Endothelial cell of umbilical vein (primary cell): ENCODE measurements at regions not wholly inside any gene's neighbourhood (a gene's known extent, or its start where the extent isn't known, plus 50 kb on each side); places are given as distances from the start of the nearest gene placed in this dataset.

ENCODE experiments used
- BruUV-seq: library from RNA; stranded (reverse); fragments of 400-500 nt; replicated peaks from 2 replicates; lab custom pipeline; 2021; lab: Mats Ljungman, UMichigan
- CTCF ChIA-PET: fragments of 300-600, 350-600 bp; sonication (Branson Sonifier 250); formaldehyde crosslinking; loops from one replicate; lab custom pipeline; 2021; ENCODE audit warnings: antibody characterized with exemption, inconsistent platforms; lab: Charles Lee
- POLR2A ChIA-PET: fragments of 300-600, 350-600 bp; sonication (Branson Sonifier 250); formaldehyde crosslinking; loops from one replicate; lab custom pipeline; 2021; ENCODE audit warnings: antibody characterized with exemption, inconsistent platforms; lab: Charles Lee
- DNase-seq: peaks from one replicate; pipeline ENCODE4 v3.0.0-alpha.2; 2011; ENCODE audit warnings: low read depth, low spot score
- FAIRE-seq: peaks from 2 replicates; lab custom pipeline; 2011; peaks lifted over from hg19 to GRCh38; lab: Jason Lieb, UNC
- H2AFZ ChIP-seq: 2 replicates; pipeline ENCODE4 v1.6.0; 2012; ENCODE audit warnings: low read depth, low read length, control low read depth, inconsistent platforms
- H3K27ac ChIP-seq: 2 replicates; pipeline ENCODE4 v1.5.1; 2011; ENCODE audit warnings: low read depth, mild to moderate bottlenecking, control low read depth, low read length, moderate library complexity; ENCODE audit not compliant: insufficient read depth
- H3K27me3 ChIP-seq, 2 experiments: 2 replicates each; pipeline versions ENCODE4 v1.6.0 to v1.6.1; 2011; ENCODE audit warnings: low read length in 2 of 2, mixed read lengths in 1 of 2; ENCODE audit not compliant: control insufficient read depth in 2 of 2, insufficient read depth in 2 of 2
- H3K36me3 ChIP-seq, 2 experiments: 2 replicates in 1 of 2; 3 replicates in 1 of 2; pipeline ENCODE4 v1.5.1; 2011; ENCODE audit warnings: low read length in 2 of 2, mild to moderate bottlenecking in 1 of 2, moderate library complexity in 1 of 2; ENCODE audit not compliant: control insufficient read depth in 2 of 2, insufficient read depth in 2 of 2; ENCODE audit errors: extremely low read depth in 1 of 2
- H3K4me1 ChIP-seq: 3 replicates; pipeline ENCODE4 v1.5.1; 2011; ENCODE audit warnings: mild to moderate bottlenecking, low read length; ENCODE audit not compliant: control insufficient read depth, insufficient read depth; ENCODE audit errors: extremely low read depth
- H3K4me2 ChIP-seq: 2 replicates; pipeline ENCODE4 v1.6.1; 2011; ENCODE audit warnings: low read length, control low read depth, mixed read lengths; ENCODE audit not compliant: insufficient read depth
- H3K4me3 ChIP-seq, 3 experiments: fragments of 200-600 bp in 1 of 3; sonication (generic), shearing (Covaris generic) in 1 of 3; replicated peaks in 1 of 3; 2 replicates each; pipeline ENCODE4 v1.5.1; 2011 to 2016; ENCODE audit warnings: control low read depth in 3 of 3, low read length in 3 of 3, mild to moderate bottlenecking in 2 of 3, inconsistent platforms in 1 of 3, low read depth in 1 of 3, moderate library complexity in 1 of 3; ENCODE audit not compliant: insufficient read depth in 1 of 3
- H3K79me2 ChIP-seq: 2 replicates; pipeline ENCODE4 v1.6.0; 2012; ENCODE audit warnings: low read length, inconsistent platforms; ENCODE audit not compliant: control insufficient read depth, insufficient read depth
- H3K9ac ChIP-seq: replicated peaks from 2 replicates; pipeline ENCODE3; 2011; ENCODE audit warnings: low read length, control low read depth; ENCODE audit not compliant: insufficient read depth; ENCODE audit errors: extremely low read depth
- H3K9me1 ChIP-seq: replicated peaks from 3 replicates; pipeline ENCODE4 v1.6.0; 2011; ENCODE audit warnings: mild to moderate bottlenecking, low read length; ENCODE audit not compliant: control insufficient read depth, insufficient read depth; ENCODE audit errors: extremely low read depth
- H3K9me3 ChIP-seq: replicated peaks from 2 replicates; pipeline ENCODE4 v1.5.1; 2012; ENCODE audit warnings: low read length, inconsistent platforms; ENCODE audit not compliant: control insufficient read depth, insufficient read depth
- H4K20me1 ChIP-seq: replicated peaks from 2 replicates; pipeline ENCODE3; 2011; ENCODE audit warnings: mild to moderate bottlenecking, low read length; ENCODE audit not compliant: control insufficient read depth, insufficient read depth; ENCODE audit errors: extremely low read depth
- CTCF ChIP-seq, 2 donors: IDR thresholded peaks; 1 replicate in 1 of 2; 2 replicates in 1 of 2; pipeline ENCODE4 v1.5.1; 2011; ENCODE audit warnings: low read length in 2 of 2, mild to moderate bottlenecking in 2 of 2, moderate library complexity in 2 of 2, control low read depth in 1 of 2, inconsistent platforms in 1 of 2, low read depth in 1 of 2; ENCODE audit not compliant: insufficient read depth in 1 of 2; ENCODE audit errors: extremely low read depth in 1 of 2
- EZH2 ChIP-seq: IDR thresholded peaks from 2 replicates; pipeline ENCODE4 v1.6.1; 2012; ENCODE audit warnings: borderline replicate concordance, low read depth, mild to moderate bottlenecking, moderate library complexity, low read length, inconsistent platforms; ENCODE audit not compliant: severe bottlenecking
- FOS ChIP-seq: IDR thresholded peaks from 2 replicates; pipeline ENCODE4 v1.6.1; 2011; ENCODE audit warnings: mild to moderate bottlenecking, low read length, moderate library complexity, borderline replicate concordance; ENCODE audit not compliant: insufficient read depth
- GATA2 ChIP-seq: IDR thresholded peaks from 2 replicates; pipeline ENCODE4 v1.7.0; 2011; ENCODE audit warnings: low read depth, mild to moderate bottlenecking, moderate library complexity, mixed read lengths, low read length; ENCODE audit not compliant: insufficient read length, insufficient read depth
- JUN ChIP-seq: IDR thresholded peaks from 2 replicates; pipeline ENCODE4 v1.6.1; 2011; ENCODE audit warnings: borderline replicate concordance, low read depth; ENCODE audit not compliant: insufficient read length, insufficient read depth
- MYC ChIP-seq: IDR thresholded peaks from one replicate; pipeline ENCODE4 v1.6.1; 2011; ENCODE audit warnings: mild to moderate bottlenecking, low read depth, low read length
- POLR2A ChIP-seq: IDR thresholded peaks from 2 replicates; pipeline ENCODE4 v1.6.1; 2012; ENCODE audit warnings: low read depth, mild to moderate bottlenecking, control low read depth, low read length
- POLR2AphosphoS5 ChIP-seq: IDR thresholded peaks from 2 replicates; pipeline ENCODE4 v1.6.1; 2012; ENCODE audit warnings: low read depth, mild to moderate bottlenecking, control low read depth, low read length, moderate library complexity; ENCODE audit not compliant: insufficient read depth
- dilution Hi-C: fragments of 300-500 bp; cut with MboI; formaldehyde crosslinking; loops from one replicate; pipeline ENCODE4 v1.15.0; 2019; ENCODE audit warnings: low sequenced_read_pairs; ENCODE audit not compliant: extremely low pct_ligation_motif_present
- intact Hi-C: fragments of 100-400 bp; cut with micrococcal nuclease; formaldehyde crosslinking; loops from one replicate; pipeline ENCODE4 v1.10.0; 2022
- TF ChIP-seq, protein P1 (sequence below): IDR thresholded peaks from 2 replicates; pipeline ENCODE4 v1.6.1; 2011; ENCODE audit not compliant: insufficient read depth, insufficient read length

- CTCF ChIA-PET = interaction anchor here (1.0 kb wide), 1 partner anchor 263 kb away, joined by 3 read pairs; no protein-coding TSS in a partner anchor
These were observed 493.8 kb upstream of the NECTIN3 start for GRCh38 chr3:110577854-110578253.

More at GRCh38 chr3:110577854-110578253, 493.8 kb upstream of the NECTIN3 start:
- H3K9ac ChIP-seq = no peak overlapping the region
- DNase-seq = no peak
- H3K27me3 ChIP-seq = no peaks in the 10 kb centered on the region
- no peak for FAIRE-seq
- dilution Hi-C loops (no loop called here), intact Hi-C loops (loop anchor here (2.0 to 5.0 kb wide), 2 partner anchors 57 to 166 kb away; no protein-coding TSS in a partner anchor)
- TF ChIP-seq FOS (no peak), MYC (no peak), JUN (no peak), EZH2 (no peak), POLR2AphosphoS5 (no peak), CTCF (IDR thresholded peaks at IDR 0.05; ENCODE audit: extremely low read depth in 1 of 2, insufficient read depth in 1 of 2, low read depth in 1 of 2, low read length in 2 of 2) (no peak), GATA2 (no peak), POLR2A (no peak)
- TF ChIP-seq, protein P1, sequence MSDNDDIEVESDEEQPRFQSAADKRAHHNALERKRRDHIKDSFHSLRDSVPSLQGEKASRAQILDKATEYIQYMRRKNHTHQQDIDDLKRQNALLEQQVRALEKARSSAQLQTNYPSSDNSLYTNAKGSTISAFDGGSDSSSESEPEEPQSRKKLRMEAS = no peak
- H4K20me1 ChIP-seq = no peaks in the 10 kb centered on the region
- H3K4me3 ChIP-seq = no peak overlapping the region
- no peaks in the 10 kb centered on the region for H3K36me3 ChIP-seq
- H3K27ac ChIP-seq = no peak overlapping the region
- peaks cover 11% of the 10 kb centered on the region for H3K4me1 ChIP-seq
- H2AFZ ChIP-seq = no peak overlapping the region
- POLR2A ChIA-PET = no interaction called here
- no TSS peak for BruUV-seq
- no peak overlapping the region for H3K4me2 ChIP-seq
- no peaks in the 10 kb centered on the region for H3K9me3 ChIP-seq
- H3K79me2 ChIP-seq = no peaks in the 10 kb centered on the region
- H3K9me1 ChIP-seq = no peaks in the 10 kb centered on the region
